Astrocyte of the cerebellum (primary cell): ENCODE measurements at regions not wholly inside any gene's neighbourhood (a gene's known extent, or its start where the extent isn't known, plus 50 kb on each side); places are given as distances from the start of the nearest gene placed in this dataset.
"Not testable (repeated sequence)": the region's sequence is repeated elsewhere in the genome, so short reads cannot be mapped to it uniquely, and the experiment has no call there.

Source experiments
- DNase-seq: peaks from one replicate; pipeline ENCODE4 v3.0.0-alpha.2; 2011; ENCODE audit warnings: low read depth
- H3K4me3 ChIP-seq: 2 replicates; pipeline ENCODE4 v1.5.1; 2011; ENCODE audit warnings: mild to moderate bottlenecking, low read depth, low read length, moderate library complexity
- in situ Hi-C: cut with HindIII; loops from 2 replicates; pipeline ENCODE4 v1.10.0; 2017; ENCODE audit warnings: low sequenced_read_pairs
- TF ChIP-seq, protein P1 (sequence below): IDR thresholded peaks from 2 replicates; pipeline ENCODE4 v1.5.1; 2012; ENCODE audit warnings: low read length, low read depth, moderate library complexity, mild to moderate bottlenecking; ENCODE audit errors: missing control alignments

DNA sequence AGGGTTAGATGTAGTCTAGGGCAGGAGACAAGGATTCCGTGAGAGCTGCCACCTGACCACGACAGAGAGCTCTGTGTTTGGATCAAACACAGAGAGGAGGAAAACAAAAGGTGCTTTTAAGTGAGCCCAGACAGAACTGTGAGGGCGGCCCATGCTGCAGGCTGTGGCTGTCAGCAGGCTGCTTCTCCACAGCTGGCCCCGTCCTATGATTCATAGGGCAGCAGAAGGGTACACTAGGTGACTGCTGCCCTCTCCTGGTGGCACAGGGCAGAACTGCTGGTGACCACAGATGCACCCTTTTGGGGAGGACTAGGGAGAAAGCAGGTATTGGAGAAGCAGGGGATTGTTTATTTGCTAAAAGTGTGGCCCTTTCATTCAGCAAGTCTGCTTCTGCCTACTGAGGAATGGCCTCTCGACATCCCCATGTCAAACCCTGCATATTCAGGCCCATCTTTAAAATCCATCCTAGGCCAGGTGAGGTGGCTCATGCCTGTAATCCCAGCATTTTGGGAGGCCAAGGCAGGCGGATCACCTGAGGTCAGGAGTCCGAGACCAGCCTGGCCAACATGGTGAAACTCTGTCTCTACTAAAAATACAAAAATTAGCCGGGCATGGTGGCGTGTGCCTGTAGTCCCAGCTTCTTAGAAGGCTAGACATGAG, 234.4 kb upstream of the FRG2C start:
- TF ChIP-seq, protein P1, sequence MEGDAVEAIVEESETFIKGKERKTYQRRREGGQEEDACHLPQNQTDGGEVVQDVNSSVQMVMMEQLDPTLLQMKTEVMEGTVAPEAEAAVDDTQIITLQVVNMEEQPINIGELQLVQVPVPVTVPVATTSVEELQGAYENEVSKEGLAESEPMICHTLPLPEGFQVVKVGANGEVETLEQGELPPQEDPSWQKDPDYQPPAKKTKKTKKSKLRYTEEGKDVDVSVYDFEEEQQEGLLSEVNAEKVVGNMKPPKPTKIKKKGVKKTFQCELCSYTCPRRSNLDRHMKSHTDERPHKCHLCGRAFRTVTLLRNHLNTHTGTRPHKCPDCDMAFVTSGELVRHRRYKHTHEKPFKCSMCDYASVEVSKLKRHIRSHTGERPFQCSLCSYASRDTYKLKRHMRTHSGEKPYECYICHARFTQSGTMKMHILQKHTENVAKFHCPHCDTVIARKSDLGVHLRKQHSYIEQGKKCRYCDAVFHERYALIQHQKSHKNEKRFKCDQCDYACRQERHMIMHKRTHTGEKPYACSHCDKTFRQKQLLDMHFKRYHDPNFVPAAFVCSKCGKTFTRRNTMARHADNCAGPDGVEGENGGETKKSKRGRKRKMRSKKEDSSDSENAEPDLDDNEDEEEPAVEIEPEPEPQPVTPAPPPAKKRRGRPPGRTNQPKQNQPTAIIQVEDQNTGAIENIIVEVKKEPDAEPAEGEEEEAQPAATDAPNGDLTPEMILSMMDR = peak; percentile 74
- peak; percentile 38 for DNase-seq
- in situ Hi-C loops, H3K4me3 ChIP-seq: not testable (repeated sequence)

DNA sequence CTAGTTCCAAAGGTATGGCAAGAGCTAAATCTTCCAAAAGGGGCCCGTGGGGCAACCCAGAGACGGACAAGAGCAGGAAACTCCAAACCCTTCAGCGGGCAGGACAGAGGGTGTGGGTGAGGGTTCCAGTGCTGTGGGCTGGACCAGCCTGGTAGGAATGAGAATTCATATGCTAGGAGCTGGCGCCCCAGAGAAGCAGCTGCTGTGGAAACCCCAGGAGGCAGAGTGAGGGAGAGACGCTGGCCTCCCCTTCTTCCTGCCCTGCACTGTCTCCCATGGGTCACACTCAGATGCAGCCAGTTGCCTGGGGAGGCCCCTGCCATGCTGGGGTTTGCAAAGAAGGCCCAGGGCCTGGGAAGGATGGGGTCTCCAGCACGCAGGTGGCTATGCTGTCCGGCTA, 233.7 kb upstream of the FRG2C start:
- in situ Hi-C loops, DNase-seq, H3K4me3 ChIP-seq: not testable (repeated sequence)

DNA sequence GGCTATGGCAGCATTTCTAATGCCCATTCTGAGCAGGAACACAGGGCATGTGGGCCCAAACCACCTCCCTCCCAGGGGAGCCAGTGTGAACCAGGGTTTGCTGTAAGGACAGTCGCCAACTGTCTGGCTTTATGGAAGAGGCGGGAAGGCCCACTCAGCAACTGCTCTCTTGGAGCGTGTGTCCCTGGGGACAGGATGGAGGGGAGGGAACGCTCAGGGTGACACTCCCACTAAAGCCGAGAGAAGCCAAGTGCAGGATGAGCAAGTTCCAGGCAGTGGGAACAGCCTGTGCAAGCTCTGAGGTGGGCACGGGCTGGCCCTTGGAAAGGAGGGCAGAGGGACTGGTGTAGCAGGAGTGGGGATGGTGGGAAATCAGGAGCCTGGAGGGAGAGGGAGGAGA, 233.0 kb upstream of the FRG2C start:
- in situ Hi-C loops = not testable (repeated sequence)

DNA sequence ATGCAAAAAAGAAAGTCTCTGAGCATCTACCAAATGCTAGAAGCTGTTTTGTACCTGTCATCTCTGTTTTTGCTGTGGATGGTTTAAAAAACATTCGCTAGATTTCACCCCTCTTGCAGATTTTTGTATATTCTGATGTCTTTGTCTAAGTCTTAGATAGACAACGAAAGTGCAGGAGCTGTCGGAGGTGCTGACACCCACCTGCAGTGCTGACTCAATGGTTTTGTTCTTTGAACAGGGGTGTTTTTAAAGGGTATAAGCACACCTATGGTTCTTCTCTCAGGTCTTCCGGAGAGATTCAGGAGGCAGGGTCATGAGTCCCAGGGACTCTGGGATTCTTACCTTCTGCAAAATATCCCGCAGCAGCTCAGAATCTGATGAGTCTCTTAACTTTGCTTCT, 231.7 kb upstream of the FRG2C start:
- DNase-seq, H3K4me3 ChIP-seq, in situ Hi-C loops: not testable (repeated sequence)

More for the DNA sequence above, 233.0 kb upstream of the FRG2C start:
- H3K4me3 ChIP-seq, DNase-seq: not testable (repeated sequence)

DNA sequence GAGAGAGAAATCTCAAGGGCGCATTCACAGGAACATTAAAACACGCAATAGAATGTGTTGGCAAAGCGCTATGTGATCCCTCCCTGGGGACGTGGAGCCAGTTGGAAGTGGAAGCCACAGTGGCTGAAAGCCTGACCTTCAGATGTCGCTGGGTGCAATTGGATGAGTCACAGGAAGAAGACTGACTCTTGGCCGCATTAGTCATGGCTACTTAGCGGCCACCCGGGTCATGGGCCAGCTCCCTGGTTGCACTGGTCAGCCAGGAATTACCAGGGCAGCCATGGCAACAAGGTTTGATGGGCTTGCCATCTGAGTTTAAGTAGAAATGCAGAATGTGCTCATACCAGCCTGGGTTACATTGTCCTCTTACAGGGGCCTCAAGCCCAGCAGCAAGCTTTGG, 231.2 kb upstream of the FRG2C start:
- peak; percentile 42 for DNase-seq
- in situ Hi-C loops, H3K4me3 ChIP-seq: not testable (repeated sequence)

DNA sequence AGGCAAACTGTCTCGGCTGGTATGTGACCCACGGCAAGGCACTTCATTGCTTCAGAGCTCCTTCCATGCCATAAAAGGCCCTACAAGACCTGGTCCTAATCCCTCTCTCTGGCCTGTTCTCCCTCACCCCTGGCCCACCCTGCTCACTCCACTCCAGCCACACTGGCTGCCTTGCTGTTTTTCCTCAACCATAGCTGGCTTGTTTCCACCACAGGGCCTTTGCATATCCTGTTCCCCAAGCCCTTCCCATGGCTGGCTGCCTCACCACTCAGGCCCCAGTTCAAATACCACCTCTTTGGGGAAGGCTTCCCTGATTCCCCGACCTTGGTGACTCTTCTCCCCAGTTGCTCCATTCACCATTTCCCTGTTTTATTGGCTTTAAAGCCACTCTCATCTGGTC, 230.8 kb upstream of the FRG2C start:
- DNase-seq, in situ Hi-C loops, H3K4me3 ChIP-seq: not testable (repeated sequence)

DNA sequence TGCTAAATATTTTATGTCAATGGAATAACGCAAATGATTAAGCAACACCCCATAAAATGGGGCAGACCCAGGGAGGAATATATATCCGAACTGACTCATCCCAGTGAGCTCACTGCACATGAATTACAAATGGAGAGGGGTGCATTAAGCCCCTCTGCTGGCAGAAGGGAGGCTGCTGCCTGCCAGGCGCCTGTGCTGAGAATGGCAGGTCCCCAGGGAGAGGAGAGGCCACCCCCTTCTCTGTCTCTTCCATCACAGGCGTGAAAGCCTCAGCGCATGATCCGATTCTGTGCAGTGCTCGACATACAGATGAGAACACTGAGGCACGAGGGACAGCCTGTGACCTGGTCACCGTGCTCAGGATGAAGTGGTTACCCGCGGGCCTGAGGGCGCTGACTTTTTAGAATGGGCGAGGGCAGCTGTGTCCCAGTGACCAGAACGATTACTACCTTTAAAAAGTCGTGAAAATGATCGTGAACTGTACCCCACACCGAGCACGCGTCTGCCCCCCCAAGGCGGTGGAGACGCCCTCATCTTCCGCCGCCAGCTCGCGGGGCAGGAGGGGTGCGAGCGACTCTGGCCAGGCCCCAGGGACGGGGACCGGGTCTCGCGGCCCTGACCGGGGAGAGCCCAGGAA, 229.7 kb upstream of the FRG2C start:
- DNase-seq, in situ Hi-C loops: not testable (repeated sequence)
- H3K4me3 ChIP-seq = peak overlapping the region; percentile 54

DNA sequence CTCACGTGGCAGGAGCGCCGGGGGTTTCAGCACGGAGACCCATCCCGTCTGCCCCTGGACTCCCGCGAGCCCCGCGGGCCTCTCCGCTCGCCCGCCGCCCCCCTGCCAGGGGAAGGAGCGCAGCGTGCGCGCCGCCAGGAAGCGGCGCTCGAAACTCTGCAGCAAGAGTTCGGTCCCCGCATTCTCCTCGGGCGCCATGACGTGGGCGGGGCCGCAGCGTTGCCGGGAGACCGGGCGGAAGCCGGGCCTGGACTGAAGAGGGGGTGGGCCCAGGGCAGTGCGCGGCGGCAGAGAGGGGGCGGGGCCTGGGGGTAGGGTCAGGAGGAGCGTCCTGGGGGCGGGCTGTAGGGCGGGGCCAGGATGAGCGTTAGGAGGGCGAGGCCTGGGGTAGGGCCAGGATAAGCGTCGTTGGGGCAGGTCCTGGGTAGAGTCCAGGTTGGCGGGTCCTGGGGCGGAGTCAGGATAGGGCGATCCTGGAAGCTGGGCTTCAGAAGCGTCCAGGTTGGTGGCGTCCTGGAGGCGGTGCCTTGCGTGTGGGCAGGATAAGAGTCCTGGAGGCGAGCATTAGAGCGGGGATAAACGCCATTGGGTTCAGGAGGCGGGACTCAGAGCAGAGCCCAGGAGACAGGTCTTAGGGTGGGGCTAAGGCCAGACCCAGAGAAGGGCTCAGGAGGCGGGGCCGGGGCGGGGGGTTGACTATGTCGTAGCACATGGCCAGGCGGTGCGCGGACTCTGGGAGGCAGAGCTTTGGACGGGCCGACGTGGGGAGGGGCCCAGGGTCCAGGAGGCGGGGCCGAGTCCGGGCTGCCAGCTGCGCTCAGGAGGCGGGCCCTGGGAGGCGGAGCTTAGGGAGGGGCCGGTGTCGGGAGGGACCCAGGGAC, 229.0 kb upstream of the FRG2C start:
- H3K4me3 ChIP-seq = peak overlapping the region; percentile 54
- DNase-seq = peak; percentile 95
- in situ Hi-C loops = not testable (repeated sequence)

DNA sequence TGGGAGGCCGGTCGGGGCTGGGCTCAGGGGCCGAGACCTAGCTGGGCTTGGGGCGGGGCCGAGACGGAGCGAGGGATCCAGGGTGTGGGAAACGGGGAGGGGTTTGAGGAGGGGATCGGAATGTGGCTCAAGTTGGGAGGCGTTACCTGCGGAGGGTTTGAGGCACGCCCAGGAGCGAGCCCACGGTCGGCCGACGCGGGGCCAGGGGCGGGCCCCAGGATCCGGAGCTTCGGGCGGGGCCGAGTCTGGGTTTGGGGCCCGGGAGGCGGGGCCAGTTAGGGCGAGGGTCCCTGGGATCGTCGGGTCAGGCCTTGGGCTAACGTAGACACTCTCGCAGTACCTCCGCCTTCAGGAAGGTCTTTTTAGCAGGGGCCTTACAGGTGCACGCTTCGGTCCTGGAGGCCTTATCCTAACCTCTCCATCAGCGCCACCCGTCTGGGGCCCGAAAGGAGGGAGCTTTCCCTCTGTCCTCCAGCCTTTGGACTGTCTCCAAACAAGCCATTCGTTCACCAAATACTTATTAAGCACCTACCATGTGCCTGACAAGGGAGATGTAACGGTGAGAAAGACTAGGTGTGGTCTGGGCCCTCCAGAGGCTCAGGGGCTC, 228.2 kb upstream of the FRG2C start:
- peak overlapping the region; percentile 54 for H3K4me3 ChIP-seq
- in situ Hi-C loops = not testable (repeated sequence)
- peak; percentile 32 for DNase-seq

DNA sequence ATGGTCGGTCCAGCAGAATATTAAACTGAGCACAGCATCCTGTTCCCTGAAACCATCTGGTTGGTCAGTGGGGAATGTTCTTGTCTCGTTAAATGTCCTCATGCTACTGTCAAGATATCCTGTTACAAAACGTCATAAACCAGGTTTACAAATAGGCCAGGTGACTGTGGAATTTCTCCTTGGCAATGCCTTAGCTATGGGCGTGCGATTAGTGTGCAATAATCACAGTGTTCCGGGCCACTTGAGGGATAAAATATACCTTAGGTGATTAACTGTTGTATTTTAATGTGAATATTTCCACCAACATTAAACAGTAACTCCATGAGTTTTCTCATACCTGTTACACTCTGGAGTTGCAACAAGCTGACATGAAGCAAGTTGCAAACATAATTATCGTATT, 223.1 kb upstream of the FRG2C start:
- in situ Hi-C loops, H3K4me3 ChIP-seq, DNase-seq: not testable (repeated sequence)

DNA sequence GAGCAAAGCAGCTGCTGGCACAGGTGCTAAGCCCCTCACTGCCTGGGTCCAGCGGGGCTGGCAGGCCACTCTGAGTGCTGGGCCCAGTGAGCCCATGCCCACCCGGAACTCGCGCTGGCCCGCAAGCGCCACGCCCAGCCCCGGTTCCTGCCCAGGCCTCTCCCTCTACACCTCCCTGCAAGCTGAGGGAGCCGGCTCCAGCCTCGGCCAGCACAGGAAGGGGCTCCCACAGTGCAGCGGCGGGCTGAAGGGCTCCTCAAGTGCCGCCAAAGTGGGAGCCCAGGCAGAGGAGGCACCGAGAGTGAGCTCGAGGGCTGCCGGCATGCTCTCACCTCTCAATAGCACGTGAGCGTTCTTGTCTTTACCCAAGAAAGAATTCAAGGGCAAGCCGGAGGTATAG, 219.5 kb upstream of the FRG2C start:
- in situ Hi-C loops, H3K4me3 ChIP-seq, DNase-seq: not testable (repeated sequence)

DNA sequence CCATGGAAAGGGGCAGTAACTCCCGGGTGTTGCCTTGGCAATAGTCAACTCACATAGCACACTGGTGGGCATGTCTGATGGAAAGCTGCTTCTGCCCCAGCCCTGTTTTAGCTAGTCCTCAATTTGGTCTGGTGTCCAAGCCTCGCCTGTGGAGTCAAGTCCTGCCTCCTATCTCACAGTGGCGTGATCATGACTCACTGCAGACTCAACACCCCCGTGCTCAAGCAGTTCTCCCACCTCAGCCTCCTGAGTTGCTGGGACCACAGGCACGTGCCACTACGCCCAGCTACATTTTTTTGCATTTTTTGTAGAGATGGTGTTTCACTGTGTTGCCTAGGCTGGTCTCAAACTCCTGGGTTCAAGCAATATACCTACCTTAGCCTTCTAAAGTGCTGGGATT, 218.9 kb upstream of the FRG2C start:
- in situ Hi-C loops, DNase-seq, H3K4me3 ChIP-seq: not testable (repeated sequence)

DNA sequence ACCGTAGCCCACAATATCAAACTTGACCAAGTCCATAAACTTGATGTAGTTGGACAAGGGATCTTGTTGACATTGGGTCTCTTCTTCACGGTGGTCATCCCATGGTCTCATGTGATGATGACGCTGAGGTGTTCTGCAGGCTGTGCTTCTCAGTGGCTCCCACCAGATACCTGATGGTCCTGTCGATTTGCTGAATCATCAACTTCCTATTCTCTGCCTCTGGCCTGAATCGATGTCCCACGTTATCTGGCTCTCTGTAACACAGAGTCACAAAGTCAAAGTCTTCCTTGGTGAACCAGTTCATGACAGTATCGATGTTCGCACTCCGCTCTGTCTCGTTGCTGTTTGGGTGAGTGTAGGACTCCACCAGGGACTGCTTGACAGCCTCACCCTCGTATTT, 217.2 kb upstream of the FRG2C start:
- in situ Hi-C loops = not testable (repeated sequence)

DNA sequence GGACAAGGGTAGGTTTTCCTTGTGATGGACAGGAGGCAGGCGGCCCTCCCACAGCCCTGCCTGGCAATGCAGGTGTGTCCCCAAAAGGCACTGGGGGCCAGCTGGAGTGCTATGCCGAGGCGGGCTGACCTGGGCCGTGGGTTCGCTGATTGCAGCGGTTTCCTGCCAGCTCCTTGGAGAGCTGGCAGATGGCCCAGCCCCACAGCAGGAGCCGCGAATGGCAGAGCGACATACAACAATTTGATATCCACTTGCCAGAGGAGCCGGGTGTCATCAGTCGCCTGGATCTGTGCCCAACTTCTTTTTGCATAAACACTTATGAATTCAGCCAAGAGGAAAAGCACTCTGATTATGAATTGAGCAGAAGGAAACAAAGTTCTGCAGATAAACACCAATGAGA, 210.8 kb upstream of the FRG2C start:
- H3K4me3 ChIP-seq, in situ Hi-C loops, DNase-seq: not testable (repeated sequence)

More for the DNA sequence above, 217.2 kb upstream of the FRG2C start:
- not testable (repeated sequence) for H3K4me3 ChIP-seq, DNase-seq

DNA sequence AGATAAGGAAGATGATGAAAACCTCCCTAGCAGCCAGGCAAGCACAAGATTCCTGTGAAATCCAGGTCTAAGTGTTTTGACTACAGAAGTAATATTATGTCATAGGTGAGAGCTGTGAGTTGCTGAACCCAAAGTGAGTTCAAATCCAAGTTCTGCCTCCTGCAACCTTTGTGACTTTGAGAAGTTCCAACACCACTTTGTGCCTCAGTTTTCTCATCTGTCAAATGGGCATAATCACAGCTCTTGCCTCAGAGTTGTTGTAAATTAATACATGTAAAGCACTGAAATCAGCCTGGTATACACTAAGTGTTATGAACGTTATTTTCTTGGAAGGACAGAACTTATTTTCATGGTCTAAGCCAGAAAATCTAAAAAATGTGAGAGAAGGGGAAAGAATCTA, 210.3 kb upstream of the FRG2C start:
- in situ Hi-C loops, H3K4me3 ChIP-seq, DNase-seq: not testable (repeated sequence)

DNA sequence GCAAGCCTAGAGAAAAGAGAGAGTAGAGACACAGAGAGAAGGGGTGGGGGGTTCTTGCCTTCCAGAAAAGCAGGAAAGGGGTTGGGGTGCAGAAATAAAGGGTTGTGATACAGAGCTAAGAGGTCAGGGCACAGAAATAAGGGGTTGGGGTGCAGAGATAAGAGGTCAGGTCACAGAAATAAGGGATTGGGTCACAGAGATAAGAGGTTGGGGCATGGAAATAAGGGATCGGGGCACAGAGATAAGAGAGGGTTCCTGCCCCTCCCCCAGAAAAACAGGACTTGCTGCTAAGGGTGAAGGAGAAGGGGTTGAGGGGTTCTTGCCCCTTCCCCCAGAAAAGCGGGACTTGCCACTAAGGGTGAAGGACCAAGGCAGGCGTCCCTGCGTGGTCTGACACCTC, 189.6 kb upstream of the FRG2C start:
- H3K4me3 ChIP-seq, DNase-seq, in situ Hi-C loops: not testable (repeated sequence)
